SW480 (cell line): ENCODE measurements at regions not wholly inside any gene's neighbourhood (a gene's known extent, or its start where the extent isn't known, plus 50 kb on each side); places are given as distances from the start of the nearest gene placed in this dataset.

Experiments used
- DNase-seq: peaks from one replicate; pipeline ENCODE4 v3.0.0-alpha.2; 2016; ENCODE audit warnings: low spot score

DNA sequence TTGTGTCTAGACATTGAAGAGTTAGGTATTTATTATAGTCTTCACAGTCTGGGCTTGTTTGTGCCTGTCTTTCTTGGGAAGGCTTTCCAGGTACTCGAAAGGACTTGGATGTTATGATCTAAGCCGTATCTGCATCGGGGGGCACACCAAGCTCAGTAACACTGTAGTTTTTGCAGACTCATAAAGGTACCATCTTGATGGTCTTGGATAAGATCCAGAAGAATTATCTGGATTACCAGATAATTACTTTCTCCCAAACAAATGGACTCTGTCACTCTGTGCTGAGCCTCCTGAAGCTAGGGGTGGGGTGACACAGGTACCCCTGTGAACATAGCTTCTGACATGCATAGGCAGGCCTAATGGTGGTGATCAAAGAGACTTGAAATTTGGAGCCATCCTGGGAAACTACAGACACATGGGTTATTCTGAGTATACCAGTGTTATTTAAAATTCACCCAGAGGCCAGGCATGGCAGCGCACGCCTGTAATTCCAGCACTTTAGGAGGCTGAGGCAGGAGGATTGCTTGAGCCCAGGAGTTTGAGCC, 238.6 kb upstream of the TPM1 start:
- no peak for DNase-seq

DNA sequence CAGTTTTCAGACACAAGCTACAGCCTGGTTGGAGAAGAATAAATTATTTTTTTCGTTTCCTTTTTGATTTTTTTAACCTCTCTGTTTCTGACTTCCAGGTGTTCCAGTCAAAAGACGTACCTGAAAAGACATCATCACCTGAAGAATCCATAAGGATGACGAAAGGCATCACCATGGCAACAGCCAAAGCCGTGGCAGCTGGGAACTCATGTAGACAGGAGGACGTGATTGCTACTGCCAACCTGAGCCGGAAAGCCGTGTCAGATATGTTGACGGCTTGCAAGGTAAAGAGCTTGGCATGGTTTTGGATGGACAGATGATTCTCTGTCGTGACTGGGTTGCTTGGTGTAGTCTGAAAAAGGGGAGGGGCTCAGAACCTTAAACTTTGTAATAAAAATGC, 237.0 kb upstream of the TPM1 start:
- DNase-seq: no peak

DNA sequence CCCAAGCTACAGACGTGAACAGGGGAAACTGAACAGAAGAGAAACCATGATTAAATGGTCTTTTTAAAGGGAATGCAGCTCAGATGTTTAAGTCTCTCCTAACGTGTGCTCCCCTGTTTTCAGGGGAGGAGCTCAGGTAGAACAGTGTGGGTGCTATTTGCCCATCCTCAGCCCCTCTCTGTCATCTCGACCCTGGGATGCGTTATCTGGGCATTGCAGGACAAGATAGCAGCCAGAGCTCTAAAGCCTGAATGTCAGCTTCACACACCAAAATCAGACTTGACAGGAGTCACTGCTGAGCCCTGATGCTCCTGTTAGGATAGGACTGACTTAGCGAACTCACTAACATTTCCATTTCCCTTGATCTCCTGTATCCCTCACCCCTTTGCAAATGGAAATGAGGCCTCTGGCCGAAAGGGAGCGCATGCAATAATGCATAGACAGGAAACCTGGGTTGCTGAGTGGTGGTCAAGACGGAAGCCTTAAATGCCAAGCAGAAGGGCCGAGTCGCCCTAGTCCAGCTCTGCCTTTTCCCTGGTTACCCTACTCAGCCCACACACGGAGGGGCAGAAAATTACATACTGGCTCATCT, 234.9 kb upstream of the TPM1 start:
- DNase-seq: no peak

DNA sequence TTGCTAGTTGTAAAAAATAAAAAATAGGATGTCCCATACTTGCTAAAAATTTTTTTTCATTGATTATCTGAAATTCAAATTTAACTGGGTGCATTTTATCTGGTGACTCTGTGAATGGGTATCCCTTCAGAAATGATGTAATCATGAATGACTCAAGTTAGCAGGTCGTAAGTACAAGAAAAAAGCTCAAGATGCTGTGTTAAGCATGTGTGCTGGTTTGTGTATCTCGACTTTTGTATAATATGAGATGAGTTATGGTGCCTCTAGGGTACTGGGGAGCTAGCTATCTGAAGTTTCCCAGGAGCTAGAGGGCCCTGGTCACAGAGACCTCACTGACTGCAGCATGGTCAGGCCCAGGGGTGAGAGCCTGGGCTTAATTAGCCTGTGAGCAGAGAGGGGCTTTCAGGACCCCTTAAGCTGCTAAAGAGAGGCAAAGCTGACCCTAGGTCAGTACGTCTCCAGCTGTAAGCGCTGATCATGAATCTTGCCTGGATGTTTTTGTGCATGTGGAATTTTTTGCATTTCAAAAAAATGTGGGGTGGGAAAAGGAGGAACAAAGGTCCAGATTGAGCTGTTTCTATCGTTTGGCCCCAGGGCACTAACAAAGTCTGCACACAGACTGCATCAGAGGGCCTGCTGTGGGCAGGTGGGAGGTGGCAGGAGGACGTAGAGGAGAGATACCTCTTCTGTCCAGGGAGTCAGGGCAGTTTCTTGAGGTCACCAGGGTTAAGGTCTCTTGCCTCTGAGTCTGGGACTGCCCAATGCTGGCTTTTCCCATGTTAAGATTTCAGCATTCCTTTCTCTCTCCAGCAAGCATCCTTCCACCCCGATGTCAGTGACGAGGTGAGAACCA, 233.2 kb upstream of the TPM1 start:
- no peak for DNase-seq

DNA sequence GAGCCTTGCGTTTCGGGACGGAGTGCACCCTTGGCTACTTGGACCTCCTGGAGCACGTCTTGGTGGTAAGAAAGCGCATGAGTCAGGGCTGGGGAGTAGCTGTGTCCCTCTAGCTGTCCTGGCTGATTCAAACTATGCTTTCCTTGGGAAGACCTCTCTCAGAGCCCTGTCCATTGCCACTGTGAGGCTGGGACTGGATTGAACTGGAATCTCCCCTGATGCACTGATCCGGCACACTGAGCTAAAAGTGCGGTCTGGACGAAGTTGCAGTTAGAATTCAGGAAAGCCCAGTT, 232.6 kb upstream of the TPM1 start:
- no peak for DNase-seq

DNA sequence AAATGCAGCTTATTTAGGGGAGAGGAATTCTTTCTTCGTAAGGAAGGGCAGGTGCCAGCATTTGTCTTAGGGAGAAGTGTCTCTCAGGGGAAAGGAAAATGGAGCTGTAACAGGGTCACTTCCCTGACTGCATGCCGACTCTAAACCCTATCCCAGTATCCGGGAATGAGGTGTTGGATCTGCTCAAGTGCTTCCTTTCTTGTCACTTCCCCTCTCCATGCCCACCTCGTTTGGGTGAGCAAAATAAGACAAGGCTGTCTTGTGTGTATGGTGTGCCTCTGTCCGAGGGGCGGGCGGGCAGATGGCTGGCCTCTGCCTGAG, 230.1 kb upstream of the TPM1 start:
- DNase-seq: no peak

DNA sequence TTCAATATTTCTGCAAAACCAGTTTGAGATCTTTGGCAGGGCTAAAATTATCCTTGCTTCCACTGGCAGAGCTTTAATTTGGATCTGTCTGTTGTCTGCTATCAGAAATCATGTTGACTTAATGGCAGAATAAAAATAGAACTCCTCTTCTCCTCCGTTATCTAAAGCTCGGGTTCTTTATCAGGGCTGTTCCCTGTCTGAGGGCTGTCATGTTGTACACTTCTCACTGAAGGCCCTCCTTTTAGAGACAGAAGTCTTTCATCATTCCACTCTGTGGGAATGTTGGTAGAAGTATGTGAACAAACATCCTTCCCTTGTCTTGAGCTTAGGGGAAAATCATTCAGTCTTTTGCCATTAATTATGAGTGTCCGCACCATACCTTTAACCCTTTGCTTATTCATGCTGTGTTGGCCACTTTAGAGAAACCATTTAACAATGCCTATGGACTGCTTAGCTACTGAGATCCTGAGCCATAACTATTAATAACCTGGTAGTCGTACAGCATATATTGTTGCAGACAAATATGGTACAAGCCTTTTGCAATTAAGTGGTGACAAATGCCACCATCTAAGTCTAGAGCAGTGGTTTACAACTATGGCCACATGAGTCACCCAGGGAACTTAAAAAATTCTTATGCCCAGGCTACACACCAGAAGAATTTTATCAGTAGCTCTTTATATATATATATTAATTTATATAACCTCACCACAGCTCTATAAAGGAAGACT, 226.0 kb upstream of the TPM1 start:
- peak; percentile 11 for DNase-seq

DNA sequence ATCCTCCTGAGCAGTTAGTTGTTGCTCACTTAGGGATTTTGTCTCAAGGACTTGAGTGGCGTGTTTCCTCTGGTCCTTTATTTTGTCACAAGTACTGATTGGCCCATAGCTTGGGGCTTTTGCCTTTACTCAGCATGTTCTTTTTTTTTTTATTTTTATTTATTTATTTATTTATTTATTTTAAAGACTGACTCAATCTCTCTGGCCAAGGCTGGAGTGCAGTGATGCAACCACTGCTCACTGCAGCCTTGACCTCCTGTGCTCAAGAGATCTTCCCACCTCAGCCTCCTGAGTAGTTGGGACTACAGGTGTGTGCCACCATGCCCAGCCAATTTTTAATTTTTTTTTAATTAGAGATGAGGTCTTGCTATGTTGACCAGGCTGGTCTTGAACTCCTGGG, 223.9 kb upstream of the TPM1 start:
- DNase-seq: no peak

DNA sequence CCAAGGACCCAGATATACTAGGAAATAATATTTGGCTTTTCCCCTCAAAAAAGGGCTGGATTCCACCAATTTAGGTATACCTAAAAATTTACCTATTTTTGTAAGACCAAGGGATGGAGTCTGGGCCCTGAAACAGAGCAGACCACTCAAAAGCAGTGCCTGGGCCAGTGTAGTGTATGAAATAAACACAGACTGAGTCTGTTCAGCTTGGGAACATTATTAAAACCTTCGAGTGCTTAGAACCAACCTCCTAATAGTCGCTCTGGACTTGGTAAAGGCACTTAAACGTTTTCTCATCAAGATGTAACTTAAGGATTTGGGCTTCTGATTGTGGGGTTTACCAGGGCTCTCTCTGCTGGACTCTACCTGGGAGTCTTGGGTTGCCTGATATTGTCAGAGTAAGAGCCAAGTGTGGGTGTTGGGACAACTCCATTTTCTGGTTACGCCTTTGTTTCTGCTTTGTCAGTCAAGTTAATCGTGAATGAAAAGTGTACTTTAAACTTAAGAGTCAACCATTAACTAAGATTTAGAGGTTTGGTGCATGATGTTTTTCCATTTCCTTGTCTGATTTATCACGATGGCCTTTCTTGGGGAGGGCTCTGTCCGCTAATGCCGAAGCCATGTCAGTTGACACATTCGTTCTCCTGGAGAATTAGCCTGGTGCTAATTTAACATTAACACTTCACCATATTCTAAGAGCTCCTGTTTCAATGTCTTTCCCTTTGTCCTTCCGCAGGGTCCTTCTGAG, 221.0 kb upstream of the TPM1 start:
- no peak for DNase-seq

DNA sequence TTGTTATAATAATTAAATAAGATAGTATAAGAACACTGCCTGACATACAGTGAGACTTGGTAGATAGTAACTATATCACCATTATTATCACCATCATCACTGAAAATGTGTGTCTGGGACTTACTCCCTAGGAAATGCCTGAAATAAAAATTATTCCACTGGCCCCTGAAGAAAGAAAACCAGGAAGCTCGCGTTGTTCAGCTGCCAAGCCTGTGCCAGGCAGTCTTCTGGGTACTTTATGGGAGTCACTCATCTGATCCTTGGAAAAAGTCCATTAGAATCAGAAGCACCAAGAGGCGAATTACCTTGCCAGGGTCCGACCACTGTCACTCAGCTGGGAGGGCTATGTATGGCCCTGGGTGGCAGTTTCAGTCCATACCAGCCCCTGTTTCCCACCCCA, 220.3 kb upstream of the TPM1 start:
- no peak for DNase-seq

DNA sequence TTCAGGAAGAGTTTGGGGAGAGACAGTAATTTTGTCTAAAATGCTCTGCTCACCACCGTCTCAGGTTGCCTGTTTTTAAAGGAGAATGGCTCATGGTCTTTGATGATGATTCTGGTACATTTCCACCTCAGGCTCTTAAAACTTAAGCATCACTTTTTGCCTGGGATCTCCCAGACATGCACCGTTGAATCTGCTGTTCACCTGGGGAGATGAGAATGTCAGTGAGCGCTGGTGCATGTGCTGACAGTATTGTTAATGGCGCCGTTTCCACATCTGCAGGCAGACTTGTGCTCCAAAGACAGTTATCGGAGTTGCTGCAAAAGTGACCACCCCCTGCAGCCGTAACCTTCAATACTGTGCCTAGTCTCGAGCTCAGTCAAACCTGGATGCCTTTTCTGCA, 219.0 kb upstream of the TPM1 start:
- no peak for DNase-seq

DNA sequence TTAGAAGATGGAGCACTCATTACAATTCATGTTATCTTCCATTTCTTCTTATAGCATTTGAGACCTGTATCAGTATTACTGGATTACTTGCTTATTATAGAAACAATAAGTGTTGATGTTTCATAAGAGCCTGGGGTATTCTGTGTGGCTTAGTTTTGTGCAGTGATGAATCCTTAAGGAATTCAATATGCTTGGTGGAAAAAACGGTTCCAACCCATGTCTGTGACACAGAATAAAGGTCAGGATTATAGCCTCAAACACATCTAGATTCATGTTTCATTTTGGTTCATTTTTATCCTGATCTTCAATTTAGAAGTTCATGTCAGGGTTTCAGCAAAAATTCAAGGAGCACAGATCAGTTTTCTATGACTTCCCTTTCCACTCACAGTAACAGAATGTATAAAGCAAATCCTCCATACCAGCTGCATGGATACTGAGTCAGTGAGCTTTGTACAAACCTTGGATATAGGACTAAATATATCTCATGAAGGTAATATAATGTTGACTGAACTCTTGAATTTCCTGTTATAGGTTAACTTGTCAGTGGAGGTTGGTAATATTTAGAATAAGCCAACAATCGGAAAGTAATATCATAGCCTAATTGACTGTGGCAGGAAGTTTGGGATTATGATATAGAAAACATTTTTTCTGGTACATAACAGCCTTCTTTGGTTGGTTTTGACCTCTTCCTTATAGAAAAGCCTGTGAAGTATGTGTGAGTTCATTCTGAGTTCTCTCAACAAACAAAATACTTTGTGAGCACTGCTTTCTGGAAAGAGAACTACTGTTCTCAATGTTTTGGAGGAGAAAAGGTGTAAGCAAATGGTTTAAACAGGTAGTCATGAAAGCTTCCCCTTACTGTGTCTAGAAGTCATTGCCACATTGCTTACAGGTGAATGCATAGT, 218.2 kb upstream of the TPM1 start:
- DNase-seq: no peak

DNA sequence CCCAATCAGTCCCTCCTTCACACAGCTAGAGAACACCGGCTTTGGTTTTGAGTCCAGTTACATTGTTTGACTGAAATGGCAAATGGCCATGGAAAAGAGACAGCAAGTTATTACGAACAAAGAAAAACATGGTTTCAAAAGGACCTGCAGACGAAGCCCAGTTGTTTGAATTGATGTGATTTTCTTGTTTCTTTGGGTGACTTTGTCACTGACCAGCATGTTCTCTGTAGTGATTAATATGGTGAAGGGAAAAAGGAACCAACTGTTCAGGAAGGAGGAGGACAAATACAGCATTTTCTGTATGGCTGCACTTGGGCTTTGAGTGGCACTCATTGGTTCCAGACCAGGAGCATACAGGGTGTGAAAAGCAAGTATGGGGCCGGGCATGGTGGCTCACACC, 217.4 kb upstream of the TPM1 start:
- no peak for DNase-seq

DNA sequence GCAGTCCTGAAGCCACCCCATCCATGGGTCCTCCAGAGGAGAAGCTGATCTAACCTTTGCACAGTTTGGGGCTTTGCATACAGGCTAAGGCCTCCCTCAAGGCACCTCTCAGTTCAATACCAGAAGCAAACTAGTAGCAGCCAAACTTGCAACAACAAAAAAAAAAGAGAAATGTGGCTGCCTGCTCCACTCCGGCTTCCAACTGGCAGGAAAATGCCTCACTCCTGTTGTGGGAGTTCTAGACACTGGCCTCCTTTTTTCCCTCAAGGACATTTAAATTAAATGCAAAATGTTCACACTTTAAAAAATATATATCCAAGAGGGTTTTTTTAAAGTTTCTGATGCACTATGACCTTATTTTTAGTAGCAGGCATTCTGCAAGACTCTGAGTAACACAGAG, 216.0 kb upstream of the TPM1 start:
- no peak for DNase-seq

DNA sequence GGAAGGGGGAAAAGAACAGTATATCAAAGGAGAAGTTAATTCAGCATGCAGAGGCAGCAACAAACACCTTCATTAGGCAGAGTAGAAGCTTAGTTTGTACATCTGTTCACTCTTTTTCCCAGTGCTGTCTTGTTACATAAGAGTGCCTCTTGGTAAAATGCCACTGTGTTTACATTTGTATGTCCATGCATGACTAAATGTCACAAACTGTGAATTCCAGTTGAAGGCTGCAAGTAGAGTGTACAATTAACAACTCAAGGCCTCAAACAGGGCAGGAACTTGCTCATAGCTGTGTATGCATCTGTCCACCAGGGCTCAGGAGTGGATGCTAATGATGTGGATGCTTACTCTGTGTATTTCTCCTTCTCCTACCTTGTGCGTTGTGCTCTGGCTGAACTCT, 214.2 kb upstream of the TPM1 start:
- DNase-seq: no peak

DNA sequence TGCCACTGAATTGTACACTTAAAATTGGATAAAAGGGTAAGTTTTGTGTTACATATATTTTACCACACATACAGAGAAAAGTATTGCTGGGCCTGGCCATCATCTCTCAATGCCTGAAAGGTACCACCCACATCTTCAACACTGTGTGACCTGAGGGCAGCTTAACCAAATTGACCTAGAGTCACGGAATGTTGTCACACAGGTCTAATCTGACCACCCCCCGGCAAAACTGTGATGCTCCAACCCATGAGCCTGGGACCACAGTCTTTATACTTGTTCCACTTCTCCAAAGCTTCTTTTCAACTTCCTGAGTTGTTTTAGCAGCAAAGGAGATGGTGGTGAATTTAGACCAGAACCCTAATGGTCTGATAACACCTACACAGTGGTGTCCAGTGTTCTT, 210.3 kb upstream of the TPM1 start:
- no peak for DNase-seq

DNA sequence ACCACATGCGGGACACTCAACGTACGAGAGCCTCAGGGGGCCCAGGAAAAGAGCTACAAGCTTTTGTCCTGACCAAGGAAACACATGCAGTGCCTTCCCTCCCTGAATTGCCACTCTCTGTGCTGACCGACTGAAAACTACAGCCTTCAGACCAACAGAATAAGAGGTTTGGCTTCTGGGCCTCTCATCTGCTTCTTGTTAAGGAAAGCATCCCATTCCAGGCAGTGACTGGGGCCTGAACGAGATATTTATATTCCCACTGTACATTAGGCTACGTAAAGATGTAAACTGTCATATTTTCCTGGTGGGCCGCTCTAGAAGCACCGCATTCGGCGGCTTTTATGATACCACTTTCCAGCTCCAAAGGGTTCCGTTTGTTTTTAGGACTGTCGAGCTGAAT, 208.9 kb upstream of the TPM1 start:
- no peak for DNase-seq

DNA sequence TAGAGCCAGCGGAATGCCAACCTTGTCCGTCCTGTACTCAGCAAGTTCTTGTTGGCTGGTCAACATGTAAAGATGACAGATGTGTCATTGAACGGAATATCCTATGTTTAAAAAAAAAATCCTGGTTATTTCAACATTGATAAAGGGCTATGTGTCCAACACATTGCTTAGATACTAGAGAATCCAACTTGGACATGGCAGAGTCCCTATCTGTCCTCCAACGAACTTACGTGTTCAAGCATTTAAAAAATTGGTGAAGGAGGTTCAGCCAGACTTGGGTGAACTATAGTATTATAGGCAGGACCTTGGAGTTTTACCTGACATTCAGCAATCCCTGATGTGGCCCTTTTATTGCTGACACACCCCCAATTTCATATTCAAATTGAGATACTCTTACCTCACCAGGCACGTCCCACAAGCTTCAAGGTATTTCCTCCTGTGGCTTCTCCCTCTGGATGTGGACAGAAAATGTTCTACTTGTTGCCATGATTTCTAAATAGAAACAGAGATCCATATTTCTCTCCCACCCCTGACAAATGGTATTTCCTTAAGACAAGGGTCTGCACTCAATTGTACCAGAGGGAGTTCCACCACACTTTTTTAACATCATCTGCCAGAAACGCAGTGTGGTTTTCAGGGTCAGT, 207.7 kb upstream of the TPM1 start:
- no peak for DNase-seq

DNA sequence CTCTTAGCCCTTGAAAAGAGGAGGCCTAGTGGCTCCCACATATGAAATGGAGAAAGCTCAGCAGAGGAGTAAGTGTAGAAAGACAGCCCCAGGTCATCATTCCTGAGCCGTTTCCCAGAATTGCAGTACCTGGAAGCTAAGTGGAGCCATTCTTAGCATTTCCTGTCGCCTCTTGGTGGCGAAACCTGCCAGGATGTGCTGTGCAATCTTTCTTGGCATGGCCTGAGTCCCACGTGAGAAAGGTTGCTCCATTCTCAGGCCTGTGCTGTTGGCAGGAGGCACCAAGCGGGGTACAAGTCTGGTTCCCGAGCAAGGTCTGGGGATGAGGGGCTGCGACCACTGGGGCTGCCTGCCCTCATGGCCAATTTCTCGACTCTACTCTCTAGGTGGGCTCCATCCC, 207.2 kb upstream of the TPM1 start:
- DNase-seq: no peak

DNA sequence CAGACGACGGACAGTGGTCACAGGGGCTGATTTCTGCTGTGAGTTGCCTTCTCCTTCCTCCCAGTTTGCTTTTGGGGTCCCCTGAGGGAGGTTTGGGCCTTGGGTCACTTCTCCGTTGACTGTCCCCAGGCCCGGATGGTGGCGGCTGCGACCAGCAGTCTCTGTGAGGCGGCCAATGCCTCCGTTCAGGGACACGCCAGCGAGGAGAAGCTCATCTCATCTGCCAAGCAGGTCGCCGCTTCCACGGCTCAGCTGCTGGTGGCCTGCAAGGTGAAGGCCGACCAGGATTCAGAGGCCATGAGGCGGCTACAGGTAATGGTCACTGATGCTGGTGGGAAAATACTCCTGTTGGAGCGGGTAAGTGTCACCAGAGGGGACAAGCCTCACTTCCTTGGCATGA, 206.8 kb upstream of the TPM1 start:
- no peak for DNase-seq
